CD14-positive monocyte (primary cell): ENCODE measurements at regions not wholly inside any gene's neighbourhood (a gene's known extent, or its start where the extent isn't known, plus 50 kb on each side); places are given as distances from the start of the nearest gene placed in this dataset.

ENCODE experiments used
- DNase-seq, 3 donors: peaks; one replicate each; pipeline ENCODE4 v3.0.0-alpha.2; 2011 to 2022
- H2AFZ ChIP-seq: 2 replicates; pipeline ENCODE4 v1.6.0; 2012; ENCODE audit warnings: mild to moderate bottlenecking, low read depth, low read length, inconsistent platforms; ENCODE audit not compliant: insufficient read depth, poor library complexity, severe bottlenecking
- H3K27ac ChIP-seq, 2 donors: 1 replicate in 1 of 2; 2 replicates in 1 of 2; pipeline ENCODE4 v1.5.1; 2012 to 2013; ENCODE audit warnings: low read length in 2 of 2, control low read depth in 1 of 2, inconsistent platforms in 1 of 2, low read depth in 1 of 2, mild to moderate bottlenecking in 1 of 2
- H3K27me3 ChIP-seq, 2 donors: one replicate each; pipeline versions ENCODE4 v1.6.0 to v1.6.1; 2011 to 2013; ENCODE audit warnings: low read length in 2 of 2; ENCODE audit not compliant: control insufficient read depth in 2 of 2, insufficient read depth in 2 of 2
- H3K36me3 ChIP-seq, 2 donors: replicated peaks in 1 of 2; 1 replicate in 1 of 2; 2 replicates in 1 of 2; pipeline versions ENCODE4 v1.5.1 to v1.6.1; 2012 to 2013; ENCODE audit warnings: low read length in 2 of 2, control low read depth in 1 of 2, inconsistent platforms in 1 of 2, mild to moderate bottlenecking in 1 of 2; ENCODE audit not compliant: insufficient read depth in 2 of 2, control insufficient read depth in 1 of 2
- H3K4me1 ChIP-seq, 2 donors: 1 replicate in 1 of 2; 2 replicates in 1 of 2; pipeline versions ENCODE4 v1.5.1 to v1.6.1; 2012 to 2013; ENCODE audit warnings: low read length in 2 of 2, control low read depth in 1 of 2, inconsistent platforms in 1 of 2, mild to moderate bottlenecking in 1 of 2, moderate library complexity in 1 of 2; ENCODE audit not compliant: insufficient read depth in 2 of 2, control insufficient read depth in 1 of 2
- H3K4me2 ChIP-seq: replicated peaks from 2 replicates; pipeline ENCODE3; 2012; ENCODE audit warnings: low read length, moderate library complexity, mild to moderate bottlenecking; ENCODE audit not compliant: poor library complexity, severe bottlenecking; ENCODE audit errors: extremely low read depth
- H3K4me3 ChIP-seq, 3 experiments: fragments of 200-600 bp in 1 of 3; sonication (generic) in 1 of 3; replicated peaks in 1 of 3; 1 replicate in 2 of 3; 2 replicates in 1 of 3; pipeline ENCODE4 v1.5.1; 2011 to 2013; ENCODE audit warnings: low read length in 3 of 3, mild to moderate bottlenecking in 3 of 3, control low read depth in 2 of 3, low read depth in 2 of 3, inconsistent platforms in 1 of 3, moderate library complexity in 1 of 3
- H3K79me2 ChIP-seq: 2 replicates; pipeline ENCODE4 v1.6.0; 2012; ENCODE audit warnings: mild to moderate bottlenecking, control low read depth, inconsistent platforms, low read length, moderate library complexity; ENCODE audit not compliant: insufficient read depth
- H3K9ac ChIP-seq: 2 replicates; pipeline ENCODE4 v1.6.0; 2017; ENCODE audit warnings: low read length, mild to moderate bottlenecking; ENCODE audit not compliant: insufficient read depth, poor library complexity, severe bottlenecking
- H3K9me3 ChIP-seq, 2 donors: replicated peaks in 1 of 2; 1 replicate in 1 of 2; 2 replicates in 1 of 2; pipeline versions ENCODE4 v1.5.1 to v1.6.1; 2012 to 2013; ENCODE audit warnings: low read length in 2 of 2, control low read depth in 1 of 2; ENCODE audit not compliant: control insufficient read depth in 1 of 2, insufficient read depth in 1 of 2
- H4K20me1 ChIP-seq: 2 replicates; pipeline ENCODE4 v1.6.0; 2012; ENCODE audit warnings: mild to moderate bottlenecking, low read length, control low read depth, moderate library complexity; ENCODE audit not compliant: insufficient read depth
- H3K27ac Mint-ChIP-seq, 7 donors: one replicate each; pipeline ENCODE4 v1.8.0; 2020; ENCODE audit warnings: mild to moderate bottlenecking in 7 of 7, mixed read lengths in 7 of 7, moderate library complexity in 6 of 7, inconsistent platforms in 2 of 7
- H3K27me3 Mint-ChIP-seq, 3 donors: one replicate each; pipeline ENCODE4 v1.8.0; 2021 to 2022; ENCODE audit warnings: low read depth in 3 of 3, mild to moderate bottlenecking in 3 of 3, mixed read lengths in 3 of 3, moderate library complexity in 3 of 3, inconsistent platforms in 1 of 3
- H3K36me3 Mint-ChIP-seq, 2 donors: one replicate each; pipeline ENCODE4 v1.8.0; 2020; ENCODE audit warnings: mixed read lengths in 2 of 2, inconsistent platforms in 1 of 2, mild to moderate bottlenecking in 1 of 2
- H3K4me1 Mint-ChIP-seq: one replicate; pipeline ENCODE4 v1.8.0; 2020; ENCODE audit warnings: mild to moderate bottlenecking, mixed read lengths
- H3K4me3 Mint-ChIP-seq, 2 donors: one replicate each; pipeline ENCODE4 v1.8.0; 2020; ENCODE audit warnings: mild to moderate bottlenecking in 2 of 2, mixed read lengths in 2 of 2, moderate library complexity in 1 of 2
- H3K9me3 Mint-ChIP-seq, 7 donors: one replicate each; pipeline ENCODE4 v1.8.0; 2020 to 2022; ENCODE audit warnings: mixed read lengths in 7 of 7, mild to moderate bottlenecking in 6 of 7, moderate library complexity in 6 of 7, inconsistent platforms in 2 of 7
- WGBS: methylation state at CpG from one replicate; pipeline ENCODE4 v1.1.5; 2013; ENCODE audit warnings: missing lambda C conversion rate; ENCODE audit not compliant: insufficient coverage; 5-methylcytosine and 5-hydroxymethylcytosine counted together
- intact Hi-C, 2 donors: fragments of 100-400 bp; cut with micrococcal nuclease; formaldehyde crosslinking; loops; one replicate each; pipeline versions ENCODE4 v1.15.0 to v1.15.1; 2023
- TF ChIP-seq, protein P1 (sequence below): fragments of 200-600 bp; IDR thresholded peaks from one replicate; pipeline ENCODE4 v1.8.0; 2022; ENCODE audit warnings: antibody characterized with exemption, mild to moderate bottlenecking

DNA sequence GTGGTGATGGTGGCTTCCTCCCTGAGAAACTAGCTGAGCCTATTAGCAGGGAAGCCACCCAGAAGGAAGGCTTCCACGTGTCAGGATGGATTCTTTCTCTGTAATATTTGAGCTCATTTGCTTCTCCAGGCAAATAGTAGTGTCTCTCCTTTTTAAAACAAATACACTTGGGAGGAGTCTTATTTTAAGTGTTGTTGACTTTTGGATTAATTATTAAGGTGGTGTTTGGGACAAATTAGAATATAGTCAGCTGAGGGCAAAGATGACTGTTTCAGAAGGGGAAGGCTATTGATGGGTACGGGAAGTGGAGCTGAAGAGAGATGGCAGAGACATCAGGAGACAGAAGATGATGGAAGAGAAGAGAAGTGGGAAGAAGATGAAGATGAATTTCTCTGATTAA, 119.8 kb upstream of the PHACTR1 start:
- H3K79me2 ChIP-seq, result no peaks in the 10 kb centered on the region
- Mint-ChIP-seq H3K27ac (no peak overlapping the region), H3K27me3 (peaks cover 0 to 2% (median 0%) of the 10 kb centered on the region in 3 donors), H3K9me3 (peaks cover 0 to 2% (median 0%) of the 10 kb centered on the region in 7 donors), H3K36me3 (no peaks in the 10 kb centered on the region), H3K4me1 (peaks cover 11% of the 10 kb centered on the region), H3K4me3 (no peak overlapping the region)
- no peaks in the 10 kb centered on the region for H3K27me3 ChIP-seq
- no peak overlapping the region for H3K9ac ChIP-seq
- TF ChIP-seq, protein P1, sequence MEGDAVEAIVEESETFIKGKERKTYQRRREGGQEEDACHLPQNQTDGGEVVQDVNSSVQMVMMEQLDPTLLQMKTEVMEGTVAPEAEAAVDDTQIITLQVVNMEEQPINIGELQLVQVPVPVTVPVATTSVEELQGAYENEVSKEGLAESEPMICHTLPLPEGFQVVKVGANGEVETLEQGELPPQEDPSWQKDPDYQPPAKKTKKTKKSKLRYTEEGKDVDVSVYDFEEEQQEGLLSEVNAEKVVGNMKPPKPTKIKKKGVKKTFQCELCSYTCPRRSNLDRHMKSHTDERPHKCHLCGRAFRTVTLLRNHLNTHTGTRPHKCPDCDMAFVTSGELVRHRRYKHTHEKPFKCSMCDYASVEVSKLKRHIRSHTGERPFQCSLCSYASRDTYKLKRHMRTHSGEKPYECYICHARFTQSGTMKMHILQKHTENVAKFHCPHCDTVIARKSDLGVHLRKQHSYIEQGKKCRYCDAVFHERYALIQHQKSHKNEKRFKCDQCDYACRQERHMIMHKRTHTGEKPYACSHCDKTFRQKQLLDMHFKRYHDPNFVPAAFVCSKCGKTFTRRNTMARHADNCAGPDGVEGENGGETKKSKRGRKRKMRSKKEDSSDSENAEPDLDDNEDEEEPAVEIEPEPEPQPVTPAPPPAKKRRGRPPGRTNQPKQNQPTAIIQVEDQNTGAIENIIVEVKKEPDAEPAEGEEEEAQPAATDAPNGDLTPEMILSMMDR, result no peak
- peaks cover 28 to 37% of the 10 kb centered on the region in 2 donors for H3K4me1 ChIP-seq
- H2AFZ ChIP-seq, result no peak overlapping the region
- no peak overlapping the region for H3K27ac ChIP-seq
- no peaks in the 10 kb centered on the region for H3K36me3 ChIP-seq
- no CpG with 5 or more reads among the region's 2 CpGs for WGBS
- no peak for DNase-seq
- H3K9me3 ChIP-seq, result no peaks in the 10 kb centered on the region
- no peak overlapping the region for H3K4me2 ChIP-seq
- intact Hi-C loops, result no loop called here
- H4K20me1 ChIP-seq, result no peaks in the 10 kb centered on the region
- no peak overlapping the region for H3K4me3 ChIP-seq

DNA sequence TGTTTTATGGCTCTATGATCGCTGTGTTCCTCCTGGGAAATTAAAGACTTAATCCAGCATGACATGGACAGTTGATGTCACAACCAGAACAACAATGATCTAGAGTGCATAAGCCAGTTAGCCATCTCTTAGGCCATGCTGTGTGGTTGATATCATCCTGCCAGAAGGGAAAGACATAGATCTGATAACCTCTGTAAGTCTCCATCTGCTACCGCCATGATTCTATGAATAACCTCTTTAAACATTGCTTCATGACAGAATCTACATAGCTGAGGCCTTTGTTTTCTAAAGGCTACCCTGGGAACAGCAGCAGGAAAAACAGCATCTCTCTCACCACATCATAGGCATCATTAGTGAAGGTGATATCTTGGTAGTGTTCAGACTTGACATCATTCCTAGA, 117.6 kb upstream of the PHACTR1 start:
- Mint-ChIP-seq H3K27ac (no peak overlapping the region), H3K4me3 (no peak overlapping the region)
- no peak overlapping the region for H3K4me3 ChIP-seq

More for the DNA sequence above, 117.6 kb upstream of the PHACTR1 start:
- Histone ChIP-seq H2AFZ (no peak overlapping the region), H3K4me1 (peaks cover 23 to 26% of the 10 kb centered on the region in 2 donors), H3K79me2 (no peaks in the 10 kb centered on the region), H4K20me1 (no peaks in the 10 kb centered on the region), H3K9ac (no peak overlapping the region), H3K36me3 (no peaks in the 10 kb centered on the region), H3K9me3 (no peaks in the 10 kb centered on the region), H3K27me3 (no peaks in the 10 kb centered on the region), H3K27ac (no peak overlapping the region), H3K4me2 (no peak overlapping the region)
- WGBS, result no CpG with 5 or more reads among the region's 2 CpGs
- H3K4me1 Mint-ChIP-seq, result peaks cover 7% of the 10 kb centered on the region
- no peaks in the 10 kb centered on the region for H3K9me3 Mint-ChIP-seq
- DNase-seq, result no peak
- TF ChIP-seq, protein P1, result no peak
- H3K36me3 Mint-ChIP-seq, result no peaks in the 10 kb centered on the region
- H3K27me3 Mint-ChIP-seq, result peaks cover 0 to 2% (median 0%) of the 10 kb centered on the region in 3 donors
- intact Hi-C loops, result no loop called here
